ENCODE measurements at regions not wholly inside any gene's neighbourhood (a gene's known extent, or its start where the extent isn't known, plus 50 kb on each side); places are given as distances from the start of the nearest gene placed in this dataset.

DNA sequence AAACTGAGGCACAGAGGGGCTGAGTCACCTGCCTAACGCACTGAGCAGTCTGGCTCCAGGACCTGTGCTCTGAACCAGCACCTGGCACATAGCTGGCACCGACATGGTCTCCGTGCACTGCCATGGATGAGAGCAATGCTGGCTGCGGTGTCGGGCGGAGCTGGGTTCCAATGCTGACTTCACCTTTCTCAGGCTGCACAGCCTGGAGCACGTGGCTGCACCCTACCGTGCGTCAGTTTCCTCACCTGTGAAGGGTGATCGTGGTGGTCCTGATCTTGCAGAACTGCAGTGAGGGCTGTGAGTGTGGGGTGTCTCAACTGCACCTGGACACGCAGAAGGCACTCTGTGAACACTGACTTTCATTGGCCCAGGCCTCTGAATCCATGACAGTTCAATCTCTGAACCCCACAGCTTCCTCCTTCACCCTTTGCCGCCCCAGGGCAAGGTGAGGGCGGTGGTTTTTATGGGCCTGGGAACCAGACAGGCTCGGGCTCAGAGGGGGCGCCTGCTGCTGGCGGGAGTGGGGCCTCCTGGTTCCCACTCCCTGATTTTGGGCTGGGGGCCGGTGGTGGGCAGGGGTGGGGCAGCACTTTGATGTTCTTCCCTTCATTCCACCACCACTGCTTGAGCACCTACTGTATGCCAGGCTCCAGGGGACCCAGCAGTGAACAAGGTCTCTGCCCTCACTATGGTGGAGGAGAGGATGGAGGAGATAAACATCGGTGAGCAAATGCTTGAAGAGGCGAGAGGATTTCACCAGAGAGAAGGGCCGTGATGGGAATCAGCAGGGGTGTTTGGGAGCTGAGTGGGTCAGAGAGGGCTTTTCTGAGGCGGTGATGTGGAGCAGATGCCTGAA is 102.9 kb downstream of the CEBPB start:
- H3K27ac ChIP-seq = peak overlapping the region in 19 of 21 experiments; percentile 17 to 84 (median 72)
- H3K4me3 ChIP-seq = no peak overlapping the region

DNA sequence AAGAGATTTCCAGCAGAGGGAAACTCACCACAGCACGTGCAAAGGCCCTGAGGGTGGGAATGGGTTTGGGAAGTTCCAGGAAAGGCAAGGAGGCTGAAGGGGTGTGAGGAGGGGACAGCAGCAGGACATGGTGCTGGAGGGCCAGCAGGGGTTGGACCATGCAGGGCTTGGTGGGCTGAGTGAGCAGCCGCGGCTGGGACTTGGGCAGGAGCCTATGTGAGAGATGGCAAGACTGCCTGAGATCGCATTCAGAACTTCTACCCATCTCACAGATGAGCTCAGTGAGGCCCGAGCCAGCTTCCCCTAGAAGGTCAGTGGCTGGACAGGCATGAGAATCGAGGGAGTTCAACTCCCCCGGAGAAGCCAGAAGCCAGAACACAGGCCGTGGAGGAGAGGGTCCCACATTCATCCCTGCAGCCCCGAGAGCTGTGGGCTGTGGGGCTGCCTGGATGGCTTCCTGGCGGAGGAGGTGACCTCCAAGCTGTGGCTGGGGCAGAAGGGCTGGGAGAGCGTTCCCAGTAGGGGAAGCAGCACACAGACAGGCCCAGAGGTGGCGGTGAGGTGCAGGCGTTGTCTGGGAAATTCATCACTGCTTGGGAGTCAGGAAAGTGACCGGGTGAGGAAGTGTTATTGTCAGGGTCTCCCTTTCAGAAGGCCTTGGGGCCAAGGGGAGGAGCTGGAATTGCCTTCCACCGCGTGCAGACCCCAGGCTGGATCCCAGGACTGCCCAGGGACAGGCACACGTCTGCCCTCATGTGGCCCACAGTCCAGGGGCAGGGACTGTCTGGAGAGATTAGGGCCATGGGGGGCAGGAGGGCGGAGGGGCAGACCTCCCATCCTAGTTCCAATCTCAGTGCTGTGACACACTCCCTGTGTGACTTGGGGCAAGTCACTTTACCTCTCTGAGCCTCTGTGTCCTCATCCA is 103.8 kb downstream of the CEBPB start:
- Histone ChIP-seq H3K27ac (peak overlapping the region in 17 of 21 experiments; percentile 10 to 84 (median 72)), H3K4me3 (no peak overlapping the region)

DNA sequence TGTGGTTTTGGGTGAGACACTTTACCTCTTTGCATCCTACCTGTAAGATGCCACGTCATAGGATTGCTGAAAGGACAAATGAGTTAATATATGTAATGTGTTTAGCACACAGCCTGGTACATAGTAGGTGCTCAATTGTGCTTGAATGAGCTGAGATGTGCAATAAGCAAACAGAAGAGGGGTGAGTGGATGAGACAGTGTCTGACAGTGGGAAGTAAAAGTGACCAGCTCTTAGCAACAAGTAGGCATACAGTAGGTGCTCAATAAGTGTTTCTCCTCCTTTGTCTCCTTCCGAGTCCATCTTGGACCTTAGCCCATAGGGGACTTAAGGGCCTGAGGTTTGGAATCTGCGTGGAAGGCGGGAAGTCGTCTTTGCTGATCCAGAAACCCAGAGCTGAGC is 104.7 kb downstream of the CEBPB start:
- H3K27ac ChIP-seq = peak overlapping the region in 12 of 21 experiments; percentile 0 to 84 (median 74)

DNA sequence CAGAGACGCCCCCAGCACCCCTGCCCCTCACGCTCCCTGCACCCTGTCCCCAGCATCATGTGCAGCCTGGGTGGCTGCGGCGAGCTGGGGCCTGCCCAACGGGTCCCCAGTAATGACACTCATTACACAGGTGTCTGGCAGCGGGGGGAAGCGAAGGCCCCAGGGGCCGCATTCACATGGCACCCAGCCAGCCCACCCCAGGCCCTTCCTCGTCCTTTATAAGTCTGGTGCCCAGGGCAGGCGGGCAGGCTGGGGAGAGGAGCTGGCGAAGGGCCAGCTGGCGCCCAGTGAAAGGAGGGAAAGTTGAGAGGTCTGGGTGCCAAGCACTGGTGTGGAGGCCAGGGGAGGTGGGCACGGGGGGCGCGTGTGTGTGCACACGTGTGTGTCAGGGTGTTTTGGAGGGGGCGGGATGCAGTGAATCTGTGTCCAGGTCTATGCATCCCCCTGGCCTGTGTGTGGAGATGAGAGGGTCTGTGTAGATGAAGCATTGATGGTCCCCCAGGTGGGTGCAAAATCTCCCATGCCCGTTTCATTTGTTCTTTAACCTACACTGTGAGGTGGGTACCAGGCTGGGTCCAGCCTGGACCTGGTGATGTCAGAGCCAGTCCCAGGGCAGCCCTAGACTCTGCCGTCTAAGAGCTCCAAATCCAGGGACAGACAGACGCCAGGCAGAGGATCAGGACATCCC is 105.3 kb downstream of the CEBPB start:
- H3K4me3 ChIP-seq = no peak overlapping the region
- H3K27ac ChIP-seq = peak overlapping the region in 16 of 21 experiments; percentile 0 to 84 (median 70)

More for the DNA sequence above, 104.7 kb downstream of the CEBPB start:
- H3K4me3 ChIP-seq = no peak overlapping the region

DNA sequence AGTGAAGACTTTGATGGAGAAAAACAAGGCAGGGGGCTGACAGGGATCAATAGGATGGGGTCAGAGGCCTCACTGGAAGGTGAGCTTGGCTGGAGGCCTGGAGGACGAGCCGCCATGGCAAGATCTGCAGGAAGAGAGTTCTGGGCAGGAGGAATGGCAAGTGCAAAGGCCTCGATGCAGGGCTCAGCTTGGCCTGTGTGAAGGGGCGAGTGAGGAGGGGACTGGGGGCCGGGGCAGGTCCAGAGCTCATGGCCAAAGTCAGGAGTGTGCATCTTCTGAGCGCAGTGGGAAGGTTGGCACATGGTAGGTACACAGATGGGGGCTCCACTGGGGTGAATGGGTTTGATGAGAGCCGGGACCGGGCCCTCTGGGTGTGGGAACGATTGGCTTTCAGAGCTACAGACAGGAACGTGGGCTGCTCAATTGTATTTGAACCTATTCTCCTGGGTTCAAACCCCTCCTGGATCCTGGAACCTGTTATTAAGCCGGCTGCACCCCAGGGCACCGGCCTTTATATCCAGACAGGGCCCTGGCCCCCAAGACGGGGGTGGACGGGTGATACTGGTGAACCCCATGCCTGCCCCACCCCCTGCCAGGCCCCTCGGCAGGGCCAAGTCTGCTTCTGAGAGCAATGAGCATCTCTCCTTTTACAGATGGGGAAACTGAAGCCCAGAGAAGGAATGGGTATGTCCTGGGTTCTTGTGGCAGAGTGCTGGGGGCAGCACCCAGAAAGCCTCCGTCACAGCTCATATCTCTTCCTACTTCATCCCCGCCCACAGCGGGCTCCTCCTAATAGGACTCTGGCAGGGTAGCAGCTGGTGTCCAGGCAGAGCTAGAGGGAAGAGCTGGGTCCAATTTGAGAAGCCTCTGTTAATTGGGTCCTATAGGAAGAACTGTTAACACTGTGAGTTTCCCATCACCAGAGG is 106.1 kb downstream of the CEBPB start:
- Histone ChIP-seq H3K4me3 (no peak overlapping the region), H3K27ac (peak overlapping the region in 17 of 21 experiments; percentile 14 to 84 (median 69))

DNA sequence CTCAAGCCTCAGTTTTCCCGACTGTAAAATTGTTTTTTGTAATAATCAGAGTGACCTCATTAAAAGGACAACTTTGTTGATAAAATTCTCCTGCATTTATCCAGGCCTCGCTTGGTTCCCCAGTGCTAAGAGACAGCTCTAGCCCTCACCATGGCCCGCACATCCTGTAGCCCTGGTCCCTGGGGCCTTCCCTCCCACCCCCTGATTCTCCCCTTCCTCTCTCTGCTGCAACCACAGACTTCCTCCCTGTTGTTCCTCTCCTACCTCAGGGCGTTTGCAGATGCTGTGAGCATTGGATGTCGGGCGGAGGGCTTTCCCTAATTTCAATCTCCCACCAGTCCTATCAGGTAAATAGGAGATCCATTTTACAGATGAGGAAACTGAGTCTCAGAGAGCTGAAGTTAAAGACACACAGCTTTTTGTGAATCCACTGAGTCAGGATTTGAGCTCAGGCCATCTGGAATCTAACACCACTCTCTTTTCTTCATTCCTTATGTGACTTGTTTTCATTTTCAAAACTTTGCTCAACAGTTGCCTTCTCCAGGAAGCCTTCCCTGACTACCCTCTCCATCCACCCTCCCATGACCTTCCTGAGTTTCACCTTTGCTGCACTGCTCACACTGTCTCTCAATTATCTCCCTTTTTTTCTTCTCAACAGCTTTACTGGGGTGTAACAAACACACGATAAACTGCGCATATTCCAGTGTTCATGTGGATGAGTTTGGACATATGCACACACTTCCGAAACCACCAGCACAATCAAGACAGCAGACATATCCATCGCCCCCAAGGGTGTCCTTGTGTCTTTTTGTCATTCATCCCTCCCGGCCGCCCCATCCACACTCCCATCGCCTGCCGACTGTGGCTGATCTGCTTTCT is 107.1 kb downstream of the CEBPB start:
- Histone ChIP-seq H3K27ac (peak overlapping the region in 15 of 21 experiments; percentile 13 to 84 (median 72)), H3K4me3 (no peak overlapping the region)

DNA sequence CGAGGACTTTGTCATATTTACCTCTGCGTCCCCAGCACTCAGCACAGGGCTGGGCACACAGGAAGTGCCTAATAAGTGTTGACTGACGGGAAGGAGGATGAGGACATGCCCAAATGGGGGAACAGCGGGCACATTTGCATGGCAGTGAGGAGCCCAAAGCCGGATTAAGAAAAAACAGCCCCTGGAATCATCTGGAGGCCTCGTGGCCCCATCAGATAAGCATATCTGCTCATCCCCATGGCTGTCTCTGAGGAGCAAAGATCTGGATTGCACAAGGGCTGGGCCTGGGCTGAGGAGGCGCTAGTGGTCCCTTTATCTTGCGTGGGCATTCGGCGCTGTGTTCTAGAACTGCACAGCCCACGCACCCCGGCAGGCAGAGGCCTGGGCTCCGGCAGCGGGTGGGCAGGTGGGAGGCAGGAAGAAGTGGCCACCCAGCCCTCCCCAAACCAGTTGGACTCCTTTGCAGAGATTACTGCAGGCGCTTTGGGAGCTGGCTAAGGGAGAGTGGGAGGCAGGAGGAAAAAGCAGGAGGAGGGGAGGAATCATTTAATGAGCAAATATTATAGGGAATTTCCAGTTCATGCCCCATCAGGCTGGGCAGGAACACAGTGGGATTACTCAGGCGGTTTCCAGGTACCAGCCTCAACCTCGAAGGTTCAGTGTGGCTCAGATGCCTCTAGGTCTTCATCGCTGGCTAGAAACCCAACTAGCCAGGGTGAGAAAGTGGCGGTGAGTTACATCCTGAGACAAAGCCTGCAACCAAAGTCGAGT is 108.1 kb downstream of the CEBPB start:
- Histone ChIP-seq H3K4me3 (no peak overlapping the region), H3K27ac (peak overlapping the region in 11 of 21 experiments; percentile 13 to 78 (median 46))

DNA sequence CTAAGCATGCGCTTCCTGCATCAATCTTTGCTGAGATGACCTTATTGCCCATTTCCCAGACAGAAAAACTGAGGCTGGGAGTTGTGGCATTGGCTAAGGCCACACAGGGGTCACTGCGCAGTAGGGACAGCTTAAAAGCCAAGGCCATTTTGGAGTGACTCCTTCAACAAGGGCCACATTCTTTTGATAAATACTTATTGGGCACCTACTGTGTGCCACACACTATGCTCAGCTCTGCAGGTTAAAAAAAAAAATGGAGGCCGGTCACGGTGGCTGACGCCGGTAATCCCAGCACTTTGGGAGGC is 108.6 kb downstream of the CEBPB start:
- H3K4me3 ChIP-seq = no peak overlapping the region
- peak overlapping the region in 4 of 21 experiments; percentile 2 to 62 (median 42) for H3K27ac ChIP-seq

DNA sequence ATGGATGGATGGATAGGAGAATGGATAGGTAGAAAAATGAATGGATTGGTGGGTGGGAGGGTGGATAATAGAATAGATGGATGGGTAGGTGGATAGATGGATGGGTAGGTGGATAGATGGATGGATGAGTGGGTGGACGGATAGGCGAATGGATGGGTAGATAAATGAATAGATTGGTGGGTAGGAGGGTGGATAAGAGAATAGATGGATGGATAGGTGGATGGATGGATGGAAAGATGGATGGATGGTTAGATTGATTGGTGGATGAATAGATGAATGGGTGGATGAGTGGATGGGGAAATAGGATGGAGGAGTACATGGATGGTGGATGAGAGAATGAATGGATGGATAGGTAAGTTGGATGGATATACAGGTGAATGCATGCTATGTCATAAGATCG is 110.5 kb downstream of the CEBPB start:
- Histone ChIP-seq H3K4me3 (no peak overlapping the region), H3K27ac (no peak overlapping the region)

DNA sequence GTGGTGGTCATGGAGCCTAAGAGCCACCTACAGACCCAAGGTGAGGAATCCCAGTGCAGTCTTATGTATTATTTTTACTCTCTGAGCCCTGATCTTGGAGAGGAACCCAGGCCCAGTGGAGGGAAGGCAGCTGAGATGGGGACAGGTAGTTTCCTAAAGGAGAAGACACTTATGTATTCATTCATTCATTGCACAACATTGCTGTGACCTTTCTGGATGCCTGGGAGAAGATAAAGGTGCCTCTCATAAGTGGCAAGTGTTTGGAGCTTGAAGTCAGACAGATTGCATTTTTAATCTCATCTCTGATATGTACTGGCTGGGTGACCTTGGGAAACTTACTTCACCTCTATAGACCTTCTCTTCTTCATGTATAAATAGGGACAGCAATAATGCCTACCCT is 111.1 kb downstream of the CEBPB start:
- peak overlapping the region in 2 of 21 experiments; percentile 37 to 84 for H3K27ac ChIP-seq
- H3K4me3 ChIP-seq = no peak overlapping the region

DNA sequence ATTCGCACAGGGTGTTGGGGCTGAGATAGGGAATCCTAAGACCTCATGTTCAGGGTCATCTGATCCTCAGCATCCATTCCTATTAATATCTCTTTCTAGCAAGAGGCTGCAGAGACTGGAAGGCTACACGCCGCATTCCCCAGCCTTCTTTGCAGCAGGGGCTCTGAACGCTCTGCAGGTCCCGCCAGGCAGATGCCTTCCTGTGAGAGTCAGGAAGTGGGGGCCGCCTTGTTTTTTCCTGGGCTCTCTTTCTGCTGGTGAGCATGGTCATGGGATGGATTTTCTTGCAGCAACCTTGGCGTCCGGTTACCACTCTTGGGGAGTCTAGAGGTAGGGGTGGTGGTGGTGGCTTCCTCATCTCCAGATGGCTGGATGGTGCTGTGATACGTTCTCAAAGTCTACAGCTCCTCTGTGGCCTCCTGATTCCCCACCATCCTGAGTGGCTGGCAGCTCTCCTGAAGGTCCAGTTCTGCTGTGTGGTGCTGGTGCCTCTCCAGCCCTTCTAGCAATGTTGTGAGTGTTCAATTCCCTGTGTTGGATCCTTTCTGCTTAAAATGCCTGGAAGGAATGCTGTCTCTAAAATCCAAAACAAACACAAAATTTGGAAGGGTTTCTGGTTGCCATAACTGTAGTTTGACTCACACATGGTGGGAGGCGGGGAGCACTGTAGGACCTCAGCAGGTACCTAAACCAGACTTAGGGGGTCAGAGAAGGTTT is 111.9 kb downstream of the CEBPB start:
- H3K4me3 ChIP-seq = no peak overlapping the region
- H3K27ac ChIP-seq = peak overlapping the region in 10 of 21 experiments; percentile 19 to 86 (median 52)

DNA sequence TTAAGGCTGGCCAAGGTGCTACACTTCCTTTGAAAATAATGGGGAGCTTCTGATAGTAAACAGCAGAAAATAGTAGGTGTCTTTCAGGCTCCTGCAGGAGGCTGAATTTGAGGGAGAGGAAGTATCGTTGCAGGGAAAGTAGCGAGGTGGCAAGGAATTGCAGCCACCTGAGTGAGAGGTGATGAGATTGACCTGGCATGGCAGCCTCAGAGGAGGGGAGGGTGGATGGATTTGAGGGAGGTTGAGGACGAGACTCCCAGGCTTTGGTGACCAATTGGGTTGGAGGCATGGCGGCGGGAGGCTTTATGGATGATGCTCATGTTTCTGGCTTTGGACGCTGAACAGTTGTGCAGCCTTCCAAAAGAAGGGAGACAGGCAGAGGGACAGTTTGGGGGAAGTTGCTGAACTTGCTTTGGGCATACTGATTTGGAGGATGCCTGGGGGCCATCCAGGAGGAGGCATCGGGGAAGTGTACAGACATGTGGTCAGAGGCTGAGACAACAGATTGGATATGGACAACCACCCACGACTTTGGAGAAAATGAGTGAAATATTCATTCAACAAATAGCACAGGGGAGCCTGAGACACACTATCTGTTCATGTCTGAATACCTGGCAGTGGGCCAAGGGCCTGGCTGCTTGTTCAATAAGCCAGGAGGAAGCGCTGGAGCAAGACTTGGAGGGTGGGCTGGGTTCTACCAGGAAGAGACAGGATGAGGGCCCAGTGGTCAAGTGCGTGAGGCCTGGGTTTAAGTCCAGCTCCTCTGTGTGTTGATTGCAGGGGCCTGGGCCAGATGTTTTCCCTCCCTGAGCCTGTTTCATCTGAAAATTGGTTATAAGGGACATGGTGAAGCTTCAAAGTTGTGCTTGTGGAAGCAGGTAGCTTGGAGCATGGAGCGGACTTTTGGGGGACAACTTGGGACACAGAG is 113.2 kb downstream of the CEBPB start:
- H3K4me3 ChIP-seq = no peak overlapping the region
- H3K27ac ChIP-seq = peak overlapping the region in 20 of 21 experiments; percentile 15 to 94 (median 82)

DNA sequence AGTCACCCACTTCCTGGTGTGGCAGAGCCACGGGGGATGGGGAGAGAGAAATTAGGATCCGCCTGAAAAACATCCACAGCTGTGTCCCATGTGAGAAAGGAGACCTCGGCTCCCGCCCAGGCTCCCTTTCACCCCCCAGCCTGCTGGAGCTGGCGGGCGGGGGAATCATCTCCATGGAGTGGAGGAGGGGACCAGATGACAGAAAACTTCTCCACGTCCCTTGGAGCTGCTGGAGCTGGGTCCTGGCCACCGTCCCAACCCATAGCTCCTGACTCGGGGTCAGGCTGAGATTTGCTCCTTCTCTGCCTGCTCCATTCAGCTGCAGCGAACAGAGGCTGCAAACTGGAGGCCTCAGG is 113.8 kb downstream of the CEBPB start:
- Histone ChIP-seq H3K27ac (peak overlapping the region; percentile 15 to 94 (median 82)), H3K4me3 (no peak overlapping the region)

DNA sequence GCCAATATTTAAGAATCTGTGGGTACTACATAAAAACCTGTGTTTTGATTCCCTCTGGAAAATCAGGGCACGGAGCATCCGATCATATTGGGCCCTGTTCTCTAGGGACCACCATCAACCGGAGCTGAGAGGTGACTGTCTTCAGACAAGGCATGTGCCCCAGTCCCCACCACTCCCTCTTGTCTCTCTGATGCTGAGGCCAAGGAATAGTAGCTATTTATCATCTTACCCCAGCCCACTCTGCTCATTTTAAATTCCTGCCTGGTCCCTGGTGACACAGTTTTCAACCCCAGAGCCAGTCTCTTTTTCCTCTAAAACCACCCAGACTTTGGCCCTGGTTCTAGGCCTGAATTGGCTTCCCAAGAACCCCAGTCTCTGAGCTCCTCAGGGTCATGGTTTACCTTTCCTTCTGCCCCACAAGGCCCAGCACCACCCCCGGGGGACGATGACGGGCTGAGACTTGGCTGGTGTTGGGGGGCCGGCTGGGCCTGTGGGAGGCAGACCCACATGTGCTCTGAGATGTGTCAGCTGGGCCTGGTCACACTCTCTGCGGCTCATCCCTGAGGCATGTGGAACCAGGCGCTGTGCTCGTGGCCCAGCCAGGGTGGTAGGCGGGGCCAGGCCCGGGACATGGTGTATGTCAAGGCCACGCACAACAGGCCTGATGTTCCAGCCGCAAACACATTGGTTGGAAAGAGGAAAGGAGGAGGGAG is 114.4 kb downstream of the CEBPB start:
- H3K4me3 ChIP-seq = no peak overlapping the region
- peak overlapping the region; percentile 15 to 94 (median 82) for H3K27ac ChIP-seq

Measured in skin epidermis (tissue), 12 donors.